ENCODE measurements at regions not wholly inside any gene's neighbourhood (a gene's known extent, or its start where the extent isn't known, plus 50 kb on each side); places are given as distances from the start of the nearest gene placed in this dataset.

- no peaks in the 10 kb centered on the region for H3K4me1 ChIP-seq
- TF ChIP-seq POLR2A (IDR thresholded peaks at IDR 0.05) = no peak
- TF ChIP-seq CTCF (IDR thresholded peaks at IDR 0.05) = no peak
- no peaks in the 10 kb centered on the region for H3K36me3 ChIP-seq
- no peak overlapping the region for H3K4me3 ChIP-seq
- intact Hi-C loops (cut with DNase I; ENCODE audit: low total_unique reads) = no loop called here
- H3K9me3 ChIP-seq = no peaks in the 10 kb centered on the region
- H3K27me3 ChIP-seq = no peaks in the 10 kb centered on the region
- no peak overlapping the region for H3K27ac ChIP-seq
- DNase-seq = no peak
Measured at GRCh38 chr7:131145770-131146169, 181.9 kb upstream of the MKLN1 start.

GRCh38 chr7:131147604-131148003 is 180.1 kb upstream of the MKLN1 start:
- DNase-seq = no peak
- no peaks in the 10 kb centered on the region for H3K36me3 ChIP-seq
- TF ChIP-seq POLR2A (IDR thresholded peaks at IDR 0.05) (no peak), CTCF (IDR thresholded peaks at IDR 0.05) (no peak)

GRCh38 chr7:131148258-131148657 is 179.4 kb upstream of the MKLN1 start:
- no peak for TF ChIP-seq POLR2A (IDR thresholded peaks at IDR 0.05)
- no peak for TF ChIP-seq CTCF (IDR thresholded peaks at IDR 0.05)
- H3K27ac ChIP-seq = peak overlapping the region in 1 of 2 donors; percentile 12
- intact Hi-C loops (cut with DNase I; ENCODE audit: low total_unique reads) = no loop called here
- no peaks in the 10 kb centered on the region for H3K9me3 ChIP-seq
- DNase-seq = no peak
- H3K4me1 ChIP-seq = no peaks in the 10 kb centered on the region
- H3K36me3 ChIP-seq = no peaks in the 10 kb centered on the region
- no peak overlapping the region for H3K4me3 ChIP-seq
- no peaks in the 10 kb centered on the region for H3K27me3 ChIP-seq

More at GRCh38 chr7:131147604-131148003, 180.1 kb upstream of the MKLN1 start:
- no peaks in the 10 kb centered on the region for H3K9me3 ChIP-seq
- H3K4me1 ChIP-seq = no peaks in the 10 kb centered on the region
- intact Hi-C loops (cut with DNase I; ENCODE audit: low total_unique reads) = no loop called here
- peak overlapping the region in 1 of 2 donors; percentile 12 for H3K27ac ChIP-seq
- H3K27me3 ChIP-seq = no peaks in the 10 kb centered on the region
- H3K4me3 ChIP-seq = no peak overlapping the region

GRCh38 chr7:131148708-131149428 is 178.8 kb upstream of the MKLN1 start:
- no peaks in the 10 kb centered on the region for H3K27me3 ChIP-seq
- no peak overlapping the region for H3K27ac ChIP-seq
- intact Hi-C loops (cut with DNase I; ENCODE audit: low total_unique reads) = no loop called here
- TF ChIP-seq POLR2A (IDR thresholded peaks at IDR 0.05) (no peak), CTCF (IDR thresholded peaks at IDR 0.05) (no peak)
- no peak for DNase-seq
- no peak overlapping the region for H3K4me3 ChIP-seq
- H3K4me1 ChIP-seq = no peaks in the 10 kb centered on the region
- H3K9me3 ChIP-seq = no peaks in the 10 kb centered on the region
- no peaks in the 10 kb centered on the region for H3K36me3 ChIP-seq

GRCh38 chr7:131149429-131149773 is 178.3 kb upstream of the MKLN1 start:
- no peaks in the 10 kb centered on the region for H3K9me3 ChIP-seq
- intact Hi-C loops (cut with DNase I; ENCODE audit: low total_unique reads) = no loop called here
- TF ChIP-seq POLR2A (IDR thresholded peaks at IDR 0.05) (no peak), CTCF (IDR thresholded peaks at IDR 0.05) (no peak)
- no peaks in the 10 kb centered on the region for H3K27me3 ChIP-seq
- H3K36me3 ChIP-seq = no peaks in the 10 kb centered on the region
- no peak for DNase-seq
- H3K27ac ChIP-seq = no peak overlapping the region
- H3K4me1 ChIP-seq = no peaks in the 10 kb centered on the region
- no peak overlapping the region for H3K4me3 ChIP-seq
